ENCODE measurements at regions not wholly inside any gene's neighbourhood (a gene's known extent, or its start where the extent isn't known, plus 50 kb on each side); places are given as distances from the start of the nearest gene placed in this dataset.

- TF ChIP-seq TAF1 (IDR thresholded peaks at IDR 0.05; ENCODE audit: borderline replicate concordance, insufficient read depth, low read length) (no peak), POLR2AphosphoS5 (IDR thresholded peaks at IDR 0.05; ENCODE audit: low read depth, low read length) (no peak), REST (IDR thresholded peaks at IDR 0.05; ENCODE audit: insufficient read depth in 1 of 2, low read depth in 2 of 2, low read length in 2 of 2) (no peak)
These were observed 235.1 kb downstream of the CWH43 start for GRCh38 chr4:49221209-49221608.

All from PFSK-1 (cell line).